PC-3 (cell line): ENCODE measurements at regions not wholly inside any gene's neighbourhood (a gene's known extent, or its start where the extent isn't known, plus 50 kb on each side); places are given as distances from the start of the nearest gene placed in this dataset.

Experiments used
- ATAC-seq: fragments of 200-7000 bp; cut with Tn5 transposase; 2 replicates; pipeline ENCODE4 v1.9.1; 2020; ENCODE audit warnings: mild to moderate bottlenecking, moderate library complexity
- BruUV-seq: library from RNA; stranded (reverse); fragments of 400-500 nt; replicated peaks from 2 replicates; lab custom pipeline; 2021; lab: Mats Ljungman, UMichigan
- CTCF ChIA-PET: fragments of 300-600 bp; sonication (Branson Sonifier 250); formaldehyde crosslinking; loops from one replicate; lab custom pipeline; 2022; ENCODE audit warnings: antibody characterized with exemption; lab: Charles Lee
- POLR2A ChIA-PET: fragments of 300-600 bp; sonication (Branson Sonifier 250); formaldehyde crosslinking; loops from one replicate; lab custom pipeline; 2022; ENCODE audit warnings: antibody characterized with exemption; ENCODE audit not compliant: unreplicated experiment; lab: Charles Lee
- DNase-seq: peaks from one replicate; pipeline ENCODE4 v3.0.0-alpha.2; 2015
- H2AFZ ChIP-seq: fragments of 300-600 bp; sonication (generic); 2 replicates; pipeline ENCODE4 v1.6.0; 2016; ENCODE audit warnings: antibody characterized with exemption, low read length
- H3F3A ChIP-seq: fragments of 300-600 bp; sonication (generic); one replicate; pipeline ENCODE4 v1.6.0; 2017; ENCODE audit warnings: antibody characterized with exemption, low read length, control low read depth, mild to moderate bottlenecking; ENCODE audit not compliant: unreplicated experiment
- H3K27ac ChIP-seq: fragments of 300-600 bp; sonication (generic); 2 replicates; pipeline ENCODE4 v1.5.1; 2016; ENCODE audit warnings: mild to moderate bottlenecking, low read length
- H3K27me3 ChIP-seq: fragments of 300-600 bp; sonication (generic); 2 replicates; pipeline ENCODE4 v1.6.1; 2016; ENCODE audit warnings: low read length, mixed read lengths
- H3K36me3 ChIP-seq: fragments of 300-600 bp; sonication (generic); 2 replicates; pipeline ENCODE4 v1.6.1; 2016; ENCODE audit warnings: low read depth, mixed run types, low read length, mixed read lengths
- H3K4me1 ChIP-seq: fragments of 300-600 bp; sonication (generic); 2 replicates; pipeline ENCODE4 v1.5.1; 2016; ENCODE audit warnings: low read length; ENCODE audit not compliant: insufficient read depth
- H3K4me2 ChIP-seq: fragments of 300-600 bp; sonication (generic); 2 replicates; pipeline ENCODE4 v1.6.0; 2016; ENCODE audit warnings: low read length
- H3K4me3 ChIP-seq: fragments of 300-600 bp; sonication (generic); 2 replicates; pipeline ENCODE4 v1.5.1; 2016; ENCODE audit warnings: mild to moderate bottlenecking, low read length, mixed read lengths
- H3K79me2 ChIP-seq: fragments of 300-600 bp; sonication (generic); 2 replicates; pipeline ENCODE4 v1.6.1; 2017; ENCODE audit warnings: low read length, mixed read lengths
- H3K9ac ChIP-seq: fragments of 300-600 bp; sonication (generic); 2 replicates; pipeline ENCODE4 v1.6.0; 2016; ENCODE audit warnings: mild to moderate bottlenecking, low read length
- H3K9me2 ChIP-seq: fragments of 300-600 bp; sonication (generic); replicated peaks from 2 replicates; pipeline ENCODE4 v1.6.1; 2016; ENCODE audit warnings: mixed run types, low read length, mixed read lengths
- H3K9me3 ChIP-seq: fragments of 300-600 bp; sonication (generic); 2 replicates; pipeline ENCODE4 v1.6.1; 2016; ENCODE audit warnings: low read length, mixed read lengths
- H4K20me1 ChIP-seq: fragments of 300-600 bp; sonication (generic); 2 replicates; pipeline ENCODE4 v1.6.1; 2016; ENCODE audit warnings: low read length, mixed read lengths
- EZH2 ChIP-seq: fragments of 300-600 bp; sonication (generic); IDR thresholded peaks from one replicate; pipeline ENCODE4 v1.6.1; 2017; ENCODE audit warnings: antibody characterized with exemption, mild to moderate bottlenecking, low read length; ENCODE audit not compliant: unreplicated experiment
- EZH2phosphoT487 ChIP-seq: fragments of 300-600 bp; sonication (generic); IDR thresholded peaks from 2 replicates; pipeline ENCODE4 v1.6.1; 2018; ENCODE audit warnings: mild to moderate bottlenecking, antibody characterized with exemption, low read length, borderline replicate concordance
- intact Hi-C: fragments of 100-400 bp; cut with micrococcal nuclease; formaldehyde crosslinking; loops from 2 replicates; pipeline ENCODE4 v1.9.0; 2023
- TF ChIP-seq, protein P1 (sequence below): fragments of 300-600 bp; sonication (generic); conservative IDR thresholded peaks from 2 replicates; pipeline ENCODE4 v1.5.1; 2017; ENCODE audit warnings: antibody characterized with exemption, low read depth, mild to moderate bottlenecking, low read length

DNA sequence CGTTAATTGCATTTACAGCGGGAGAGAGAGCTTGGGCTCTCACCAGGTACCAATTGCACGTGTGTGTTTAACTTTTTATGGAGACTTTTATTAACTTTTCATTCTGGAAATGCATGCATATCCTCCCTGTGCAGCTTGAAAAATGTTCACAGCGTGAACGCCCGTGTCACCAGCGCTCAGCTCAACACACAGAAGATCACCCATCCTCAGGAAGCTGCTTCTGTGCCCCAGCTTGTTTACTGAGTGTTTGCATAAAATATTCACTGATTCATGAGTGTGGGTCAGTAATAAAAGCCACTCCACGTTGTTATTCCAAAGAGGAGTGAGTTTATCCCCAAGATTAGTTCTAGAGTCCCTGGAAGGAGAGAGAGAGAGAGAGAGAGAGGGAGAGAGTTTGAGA is 75.5 kb upstream of the FZD10 start:
- intact Hi-C loops = no loop called here
- no peak overlapping the region for H3K4me2 ChIP-seq
- H3K36me3 ChIP-seq = no peaks in the 10 kb centered on the region
- POLR2A ChIA-PET = no interaction called here
- no peaks in the 10 kb centered on the region for H3K4me1 ChIP-seq
- BruUV-seq = no TSS peak
- ATAC-seq (no peak), DNase-seq (no peak)
- no peak overlapping the region for H3K4me3 ChIP-seq
- H3K27me3 ChIP-seq = peaks cover 9% of the 10 kb centered on the region; the same call in 1 of the 2 replicates
- no peak for TF ChIP-seq EZH2phosphoT487
- TF ChIP-seq, protein P1, sequence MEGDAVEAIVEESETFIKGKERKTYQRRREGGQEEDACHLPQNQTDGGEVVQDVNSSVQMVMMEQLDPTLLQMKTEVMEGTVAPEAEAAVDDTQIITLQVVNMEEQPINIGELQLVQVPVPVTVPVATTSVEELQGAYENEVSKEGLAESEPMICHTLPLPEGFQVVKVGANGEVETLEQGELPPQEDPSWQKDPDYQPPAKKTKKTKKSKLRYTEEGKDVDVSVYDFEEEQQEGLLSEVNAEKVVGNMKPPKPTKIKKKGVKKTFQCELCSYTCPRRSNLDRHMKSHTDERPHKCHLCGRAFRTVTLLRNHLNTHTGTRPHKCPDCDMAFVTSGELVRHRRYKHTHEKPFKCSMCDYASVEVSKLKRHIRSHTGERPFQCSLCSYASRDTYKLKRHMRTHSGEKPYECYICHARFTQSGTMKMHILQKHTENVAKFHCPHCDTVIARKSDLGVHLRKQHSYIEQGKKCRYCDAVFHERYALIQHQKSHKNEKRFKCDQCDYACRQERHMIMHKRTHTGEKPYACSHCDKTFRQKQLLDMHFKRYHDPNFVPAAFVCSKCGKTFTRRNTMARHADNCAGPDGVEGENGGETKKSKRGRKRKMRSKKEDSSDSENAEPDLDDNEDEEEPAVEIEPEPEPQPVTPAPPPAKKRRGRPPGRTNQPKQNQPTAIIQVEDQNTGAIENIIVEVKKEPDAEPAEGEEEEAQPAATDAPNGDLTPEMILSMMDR = no peak
- no peak for TF ChIP-seq EZH2
- CTCF ChIA-PET = no interaction called here
- H2AFZ ChIP-seq = no peak overlapping the region
- H4K20me1 ChIP-seq = no peaks in the 10 kb centered on the region
- no peaks in the 10 kb centered on the region for H3K9me2 ChIP-seq
- H3K9me3 ChIP-seq = no peaks in the 10 kb centered on the region
- no peaks in the 10 kb centered on the region for H3K79me2 ChIP-seq
- no peak overlapping the region for H3K9ac ChIP-seq
- H3K27ac ChIP-seq = no peak overlapping the region
- no peaks in the 10 kb centered on the region for H3F3A ChIP-seq

DNA sequence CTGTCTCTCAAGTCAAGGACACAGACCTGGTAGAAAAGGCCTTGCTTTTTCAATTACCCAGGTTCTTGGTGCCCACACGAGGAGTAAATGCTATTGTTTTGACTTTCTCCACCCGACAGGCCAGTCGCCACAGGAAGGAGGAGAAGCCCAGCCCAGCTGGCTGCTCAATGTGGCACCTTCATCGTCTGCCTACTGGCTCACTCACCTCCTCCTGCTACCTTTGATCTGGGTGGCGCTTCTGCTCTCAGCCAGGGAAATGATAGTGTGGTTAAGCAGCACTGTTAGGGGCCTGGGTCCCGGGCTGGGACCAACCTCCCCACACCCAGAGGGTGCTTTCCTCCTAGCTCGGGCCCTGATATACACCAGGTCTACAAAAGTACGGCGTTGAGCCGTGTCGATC is 75.0 kb upstream of the FZD10 start:
- DNase-seq = no peak
- intact Hi-C loops = no loop called here
- H3F3A ChIP-seq = no peaks in the 10 kb centered on the region
- peaks cover 9% of the 10 kb centered on the region; the same call in 1 of the 2 replicates for H3K27me3 ChIP-seq
- ChIA-PET CTCF (no interaction called here), POLR2A (no interaction called here)
- H2AFZ ChIP-seq = no peak overlapping the region
- H3K36me3 ChIP-seq = no peaks in the 10 kb centered on the region
- H3K9me2 ChIP-seq = no peaks in the 10 kb centered on the region
- H3K4me3 ChIP-seq = no peak overlapping the region
- H3K79me2 ChIP-seq = no peaks in the 10 kb centered on the region
- no peaks in the 10 kb centered on the region for H3K4me1 ChIP-seq
- no peaks in the 10 kb centered on the region for H3K9me3 ChIP-seq
- BruUV-seq = no TSS peak
- no peak overlapping the region for H3K4me2 ChIP-seq
- no peak overlapping the region for H3K27ac ChIP-seq
- no peak overlapping the region for H3K9ac ChIP-seq
- ATAC-seq = no peak
- no peaks in the 10 kb centered on the region for H4K20me1 ChIP-seq
- TF ChIP-seq EZH2phosphoT487 (no peak), EZH2 (no peak)

DNA sequence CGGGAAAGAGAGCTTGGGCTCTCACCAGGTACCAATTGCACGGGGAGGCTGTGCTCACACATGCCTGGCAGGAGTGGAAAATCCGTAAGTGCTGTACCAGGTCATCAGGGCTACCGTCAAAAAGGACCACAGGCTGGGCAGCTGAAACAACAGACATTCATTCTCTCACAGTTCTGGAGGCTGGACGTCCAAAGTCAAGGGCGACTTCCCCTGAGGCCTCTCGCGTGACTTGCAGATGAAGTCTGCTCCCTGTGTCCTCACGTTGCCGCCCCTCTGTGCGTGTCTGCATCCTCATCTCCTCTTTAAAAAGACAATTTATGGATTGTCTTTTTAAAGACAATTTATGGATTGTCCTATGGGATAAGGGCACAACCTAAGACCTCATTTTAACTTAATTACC is 73.8 kb upstream of the FZD10 start:
- ATAC-seq = no peak
- Histone ChIP-seq H3K4me2 (no peak overlapping the region), H3K27ac (no peak overlapping the region), H3F3A (no peaks in the 10 kb centered on the region), H3K9me2 (no peaks in the 10 kb centered on the region), H4K20me1 (no peaks in the 10 kb centered on the region), H3K27me3 (peaks cover 16% of the 10 kb centered on the region), H3K9me3 (no peaks in the 10 kb centered on the region), H3K9ac (no peak overlapping the region), H3K4me3 (no peak overlapping the region), H3K36me3 (no peaks in the 10 kb centered on the region), H3K4me1 (no peaks in the 10 kb centered on the region), H2AFZ (no peak overlapping the region), H3K79me2 (no peaks in the 10 kb centered on the region)
- no peak for TF ChIP-seq EZH2phosphoT487
- no TSS peak for BruUV-seq
- intact Hi-C loops = no loop called here
- no peak for DNase-seq
- ChIA-PET CTCF (interaction anchor here (0.6 kb wide), 1 partner anchor 56 kb away, joined by 3 read pairs; no protein-coding TSS in a partner anchor), POLR2A (no interaction called here)

DNA sequence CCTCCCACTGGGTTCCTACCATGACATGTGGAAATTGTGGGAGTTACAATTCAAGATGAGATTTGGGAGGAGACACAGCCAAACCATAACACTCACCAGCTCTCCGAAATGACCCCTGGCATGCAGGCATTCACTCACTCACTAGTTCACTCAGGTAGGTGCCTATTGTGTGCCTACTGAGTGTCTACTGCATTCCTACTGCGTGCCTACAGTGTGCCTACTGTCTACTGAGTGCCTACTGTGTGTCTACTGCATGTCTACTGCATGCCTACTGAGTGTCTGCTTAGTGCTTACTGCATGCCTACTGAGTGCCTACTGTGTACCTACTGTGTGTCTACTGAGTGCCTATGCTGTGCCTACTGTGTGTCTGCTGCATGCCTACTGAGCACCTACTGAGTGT is 71.7 kb upstream of the FZD10 start:
- POLR2A ChIA-PET = no interaction called here
- H3K79me2 ChIP-seq = no peaks in the 10 kb centered on the region
- no peak overlapping the region for H3K27ac ChIP-seq
- H3K4me2 ChIP-seq = no peak overlapping the region
- ATAC-seq (no peak), DNase-seq (no peak)
- intact Hi-C loops = no loop called here
- H3K4me1 ChIP-seq = no peaks in the 10 kb centered on the region
- no peaks in the 10 kb centered on the region for H3K9me3 ChIP-seq
- no peaks in the 10 kb centered on the region for H3K9me2 ChIP-seq
- H3K9ac ChIP-seq = no peak overlapping the region
- H2AFZ ChIP-seq = no peak overlapping the region
- H4K20me1 ChIP-seq = no peaks in the 10 kb centered on the region
- peaks cover 24% of the 10 kb centered on the region for H3K27me3 ChIP-seq
- BruUV-seq = no TSS peak
- TF ChIP-seq EZH2phosphoT487 = no peak
- TF ChIP-seq EZH2 = no peak
- TF ChIP-seq, protein P1 = no peak
- H3K36me3 ChIP-seq = no peaks in the 10 kb centered on the region
- no peaks in the 10 kb centered on the region for H3F3A ChIP-seq
- H3K4me3 ChIP-seq = no peak overlapping the region
- CTCF ChIA-PET = no interaction called here
